Smooth muscle cell of the brain vasculature (primary cell): ENCODE measurements at regions not wholly inside any gene's neighbourhood (a gene's known extent, or its start where the extent isn't known, plus 50 kb on each side); places are given as distances from the start of the nearest gene placed in this dataset.

Experiments
- DNase-seq: peaks from one replicate; pipeline ENCODE4 v3.0.0-alpha.2; 2012; ENCODE audit warnings: low read depth, low spot score

- DNase-seq: no peak
Measured at GRCh38 chr10:36173364-36173763, 531.3 kb upstream of the FZD8 start.

- DNase-seq: peak; percentile 39
Measured at GRCh38 chr10:36171953-36172940, 530.2 kb upstream of the FZD8 start.

- no peak for DNase-seq
Measured at GRCh38 chr10:36171556-36171952, 529.5 kb upstream of the FZD8 start.

GRCh38 chr10:36170943-36171501, 528.9 kb upstream of the FZD8 start:
- DNase-seq: no peak

GRCh38 chr10:36170142-36170719, 528.1 kb upstream of the FZD8 start:
- no peak for DNase-seq

- no peak for DNase-seq
Measured at GRCh38 chr10:36168777-36169176, 526.7 kb upstream of the FZD8 start.

GRCh38 chr10:36164556-36165504, 522.7 kb upstream of the FZD8 start:
- DNase-seq: no peak

GRCh38 chr10:36163827-36164226, 521.7 kb upstream of the FZD8 start:
- no peak for DNase-seq

- DNase-seq: no peak
Measured at GRCh38 chr10:36157486-36157885, 515.4 kb upstream of the FZD8 start.

GRCh38 chr10:36148207-36148606, 506.1 kb upstream of the FZD8 start:
- no peak for DNase-seq

GRCh38 chr10:36147529-36147928, 505.4 kb upstream of the FZD8 start:
- no peak for DNase-seq

- no peak for DNase-seq
Measured at GRCh38 chr10:36141856-36142560, 499.9 kb upstream of the FZD8 start.

GRCh38 chr10:36129051-36129450, 487.0 kb upstream of the FZD8 start:
- DNase-seq: no peak

- DNase-seq: no peak
Measured at GRCh38 chr10:36126076-36126475, 484.0 kb upstream of the FZD8 start.

GRCh38 chr10:36119455-36119854, 477.4 kb upstream of the FZD8 start:
- no peak for DNase-seq

- DNase-seq: no peak
Measured at GRCh38 chr10:36118314-36118713, 476.2 kb upstream of the FZD8 start.

GRCh38 chr10:36117890-36118289, 475.8 kb upstream of the FZD8 start:
- DNase-seq: no peak

GRCh38 chr10:36117231-36117630, 475.1 kb upstream of the FZD8 start:
- DNase-seq: no peak

- no peak for DNase-seq
Measured at GRCh38 chr10:36116731-36117130, 474.6 kb upstream of the FZD8 start.

- DNase-seq: no peak
Measured at GRCh38 chr10:36116040-36116439, 473.9 kb upstream of the FZD8 start.

GRCh38 chr10:36115364-36115763, 473.3 kb upstream of the FZD8 start:
- no peak for DNase-seq
